Hepatocyte (in vitro differentiated cells): ENCODE measurements at regions not wholly inside any gene's neighbourhood (a gene's known extent, or its start where the extent isn't known, plus 50 kb on each side); places are given as distances from the start of the nearest gene placed in this dataset.

ENCODE experiments used
- CTCF ChIP-seq: fragments of 200-600 bp; sonication (generic); IDR thresholded peaks from 2 replicates; pipeline ENCODE4 v1.5.1; 2016; ENCODE audit warnings: antibody characterized with exemption, mild to moderate bottlenecking; ENCODE audit not compliant: poor library complexity
- EZH2 ChIP-seq: fragments of 200-600 bp; sonication (generic); IDR thresholded peaks from 2 replicates; pipeline ENCODE4 v1.6.1; 2016; ENCODE audit warnings: antibody characterized with exemption, mild to moderate bottlenecking, borderline replicate concordance
- EZH2phosphoT487 ChIP-seq: fragments of 200-600 bp; sonication (generic); IDR thresholded peaks from one replicate; pipeline ENCODE4 v1.6.1; 2018; ENCODE audit warnings: antibody characterized with exemption, mild to moderate bottlenecking, low read depth, moderate library complexity; ENCODE audit not compliant: unreplicated experiment, severe bottlenecking

DNA sequence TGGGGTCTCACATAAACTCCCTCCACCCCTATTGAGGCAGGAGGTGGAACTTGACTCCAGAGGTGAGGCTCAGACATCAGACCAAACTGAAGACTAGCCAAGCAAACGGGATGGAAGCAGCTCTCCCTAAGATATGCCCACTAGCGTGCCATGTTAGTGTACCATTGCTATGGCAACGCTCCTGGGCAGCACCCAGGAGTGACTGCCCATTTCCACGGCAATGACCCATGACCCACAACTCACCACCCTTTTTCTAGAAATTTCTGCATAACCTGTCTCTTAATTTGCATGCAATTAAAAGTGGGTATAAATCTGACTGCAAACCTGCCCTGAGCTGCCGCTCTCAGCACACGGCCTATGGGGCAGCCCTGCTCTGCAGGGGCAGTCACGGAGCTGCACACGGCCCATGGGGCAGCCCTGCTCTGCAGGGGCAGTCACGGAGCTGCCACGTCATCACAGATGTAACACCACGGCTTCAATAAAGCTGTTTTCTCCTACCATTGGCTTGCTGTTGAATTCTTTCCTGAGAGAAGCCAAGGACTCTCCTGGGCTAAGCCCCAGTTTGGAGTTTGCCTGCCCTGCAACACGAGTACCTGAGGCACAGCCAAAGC lies 164.3 kb downstream of the RBFOX3 start:
- TF ChIP-seq CTCF: no peak
- TF ChIP-seq EZH2phosphoT487: no peak
- no peak for TF ChIP-seq EZH2
